Erythroblast (primary cell): ENCODE measurements at regions not wholly inside any gene's neighbourhood (a gene's known extent, or its start where the extent isn't known, plus 50 kb on each side); places are given as distances from the start of the nearest gene placed in this dataset.
"Not testable (repeated sequence)": the region's sequence is repeated elsewhere in the genome, so short reads cannot be mapped to it uniquely, and the experiment has no call there.

Source experiments
- DNase-seq, 2 experiments: peaks; one replicate each; lab custom pipeline; 2025; lab: John Stamatoyannopoulos, UW
- GATA1 ChIP-seq: IDR thresholded peaks from 2 replicates; pipeline ENCODE4 v1.6.1; 2011; ENCODE audit warnings: low read depth, mild to moderate bottlenecking, control low read depth, low read length, moderate library complexity
- POLR2A ChIP-seq: IDR thresholded peaks from 2 replicates; pipeline ENCODE4 v1.6.1; 2011; ENCODE audit warnings: mild to moderate bottlenecking, low read length

GRCh38 chr5:129244478-129244877, 149.9 kb downstream of the ISOC1 start:
- no peak for DNase-seq
- TF ChIP-seq GATA1: no peak

- no peak for TF ChIP-seq POLR2A
- no peak for TF ChIP-seq GATA1
- DNase-seq: no peak
Measured at GRCh38 chr5:129245489-129245888, 150.9 kb downstream of the ISOC1 start.

- TF ChIP-seq POLR2A (no peak), GATA1 (no peak)
- no peak for DNase-seq
Measured at GRCh38 chr5:129246088-129246487, 151.5 kb downstream of the ISOC1 start.

- no peak for DNase-seq
- TF ChIP-seq POLR2A (no peak), GATA1 (no peak)
Measured at GRCh38 chr5:129249886-129250285, 155.3 kb downstream of the ISOC1 start.

- DNase-seq: peak; percentile 2 to 5
- TF ChIP-seq GATA1 (no peak), POLR2A (no peak)
Measured at GRCh38 chr5:129271308-129271707, 176.8 kb downstream of the ISOC1 start.

- DNase-seq: no peak
- TF ChIP-seq POLR2A: no peak
- no peak for TF ChIP-seq GATA1
Measured at GRCh38 chr5:129284010-129284409, 176.1 kb upstream of the ADAMTS19 start.

- not testable (repeated sequence) for DNase-seq
Measured at GRCh38 chr5:129294216-129294615, 165.9 kb upstream of the ADAMTS19 start.

GRCh38 chr5:129306725-129307124, 153.4 kb upstream of the ADAMTS19 start:
- no peak for DNase-seq
- TF ChIP-seq GATA1: no peak
- TF ChIP-seq POLR2A: no peak

GRCh38 chr5:129322968-129323367, 137.1 kb upstream of the ADAMTS19 start:
- TF ChIP-seq GATA1 (no peak), POLR2A (no peak)
- DNase-seq: no peak

GRCh38 chr5:129341306-129341705, 118.8 kb upstream of the ADAMTS19 start:
- no peak for TF ChIP-seq POLR2A
- no peak for TF ChIP-seq GATA1
- no peak for DNase-seq

GRCh38 chr5:129342796-129343195, 117.3 kb upstream of the ADAMTS19 start:
- no peak for TF ChIP-seq GATA1
- no peak for TF ChIP-seq POLR2A
- no peak for DNase-seq

- no peak for TF ChIP-seq GATA1
- TF ChIP-seq POLR2A: no peak
- no peak for DNase-seq
Measured at GRCh38 chr5:129345213-129345924, 114.7 kb upstream of the ADAMTS19 start.

GRCh38 chr5:129356846-129357245, 103.3 kb upstream of the ADAMTS19 start:
- TF ChIP-seq GATA1 (no peak), POLR2A (no peak)
- no peak for DNase-seq

- TF ChIP-seq GATA1 (no peak), POLR2A (no peak)
- no peak for DNase-seq
Measured at GRCh38 chr5:129358069-129358468, 102.0 kb upstream of the ADAMTS19 start.

GRCh38 chr5:129359450-129359849, 100.6 kb upstream of the ADAMTS19 start:
- TF ChIP-seq GATA1 (no peak), POLR2A (no peak)
- no peak for DNase-seq
